ENCODE measurements at regions not wholly inside any gene's neighbourhood (a gene's known extent, or its start where the extent isn't known, plus 50 kb on each side); places are given as distances from the start of the nearest gene placed in this dataset.

DNA sequence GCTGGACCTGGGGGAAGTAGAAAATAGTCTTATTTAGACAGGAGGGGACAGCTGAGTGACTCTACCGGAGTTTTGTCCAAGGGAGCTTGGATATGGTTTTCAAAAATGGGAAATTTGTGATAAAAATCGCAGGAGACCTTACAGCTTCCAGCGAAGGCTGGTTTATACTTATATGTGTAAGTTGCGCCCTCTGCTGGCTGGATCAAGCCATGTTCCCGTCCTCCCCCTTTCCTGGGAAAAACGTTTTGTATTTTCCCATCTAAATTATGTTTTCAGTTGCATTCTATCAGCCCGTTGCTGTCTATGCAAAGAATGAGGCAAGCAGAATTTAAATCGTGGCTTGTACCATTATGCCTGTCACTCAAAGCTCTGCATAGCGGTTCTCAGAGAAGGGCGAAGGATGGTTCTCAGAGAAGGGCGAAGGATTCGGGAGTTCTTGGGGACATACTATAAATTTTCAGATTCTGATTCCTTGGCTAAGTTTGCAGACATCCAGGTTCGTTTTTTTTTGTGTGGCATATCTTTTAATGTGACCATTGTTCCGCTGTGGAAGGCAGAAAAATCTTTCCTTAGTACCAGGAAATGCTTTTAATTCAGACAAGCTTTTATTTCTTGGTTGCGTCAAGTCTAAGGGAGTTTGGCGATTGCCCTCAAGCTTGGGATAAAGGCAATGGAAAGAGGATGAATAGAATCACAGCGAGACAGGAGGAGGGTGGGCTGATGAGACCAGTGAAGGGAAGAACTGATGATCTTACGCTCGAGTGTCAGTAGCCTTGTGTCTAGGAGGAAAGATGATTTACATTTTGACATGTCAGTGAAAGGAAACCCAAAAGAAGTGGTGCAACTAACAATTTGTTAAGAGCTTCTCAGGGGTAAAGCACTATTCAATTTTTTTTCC, 128.5 kb upstream of the ARX start:
- in situ Hi-C loops (cut with MboI; ENCODE audit: low pct_ligation_motif_present in 1 of 4, low pct_unique_long_range_greater_than_20kb in 1 of 4, low sequenced_read_pairs in 3 of 4) (loop anchor here (10.0 kb wide), 2 partner anchors 309 to 389 kb away; no protein-coding TSS in a partner anchor), intact Hi-C loops (cut with DNase I; ENCODE audit: low total_unique reads) (loop anchor here (10.0 kb wide), 1 partner anchor 309 kb away; no protein-coding TSS in a partner anchor)
- TF ChIP-seq, protein P1, sequence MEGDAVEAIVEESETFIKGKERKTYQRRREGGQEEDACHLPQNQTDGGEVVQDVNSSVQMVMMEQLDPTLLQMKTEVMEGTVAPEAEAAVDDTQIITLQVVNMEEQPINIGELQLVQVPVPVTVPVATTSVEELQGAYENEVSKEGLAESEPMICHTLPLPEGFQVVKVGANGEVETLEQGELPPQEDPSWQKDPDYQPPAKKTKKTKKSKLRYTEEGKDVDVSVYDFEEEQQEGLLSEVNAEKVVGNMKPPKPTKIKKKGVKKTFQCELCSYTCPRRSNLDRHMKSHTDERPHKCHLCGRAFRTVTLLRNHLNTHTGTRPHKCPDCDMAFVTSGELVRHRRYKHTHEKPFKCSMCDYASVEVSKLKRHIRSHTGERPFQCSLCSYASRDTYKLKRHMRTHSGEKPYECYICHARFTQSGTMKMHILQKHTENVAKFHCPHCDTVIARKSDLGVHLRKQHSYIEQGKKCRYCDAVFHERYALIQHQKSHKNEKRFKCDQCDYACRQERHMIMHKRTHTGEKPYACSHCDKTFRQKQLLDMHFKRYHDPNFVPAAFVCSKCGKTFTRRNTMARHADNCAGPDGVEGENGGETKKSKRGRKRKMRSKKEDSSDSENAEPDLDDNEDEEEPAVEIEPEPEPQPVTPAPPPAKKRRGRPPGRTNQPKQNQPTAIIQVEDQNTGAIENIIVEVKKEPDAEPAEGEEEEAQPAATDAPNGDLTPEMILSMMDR (IDR thresholded peaks at IDR 0.05), result peak; percentile 54 to 72 (median 61)
- TF ChIP-seq POLR2AphosphoS5 (IDR thresholded peaks at IDR 0.05), result no peak
- Histone ChIP-seq H3K27ac (no peak overlapping the region), H3K36me3 (no peaks in the 10 kb centered on the region), H3K27me3 (no peaks in the 10 kb centered on the region), H3K4me3 (no peak overlapping the region), H3K9me3 (no peaks in the 10 kb centered on the region), H3K4me1 (no peaks in the 10 kb centered on the region)
- DNase-seq, result peak; percentile 54
- 0 to 27% methylated on average over 5 to 19 of the region's 19 CpGs for WGBS, 2 donors (ENCODE audit: low coverage in 1 of 2)

DNA sequence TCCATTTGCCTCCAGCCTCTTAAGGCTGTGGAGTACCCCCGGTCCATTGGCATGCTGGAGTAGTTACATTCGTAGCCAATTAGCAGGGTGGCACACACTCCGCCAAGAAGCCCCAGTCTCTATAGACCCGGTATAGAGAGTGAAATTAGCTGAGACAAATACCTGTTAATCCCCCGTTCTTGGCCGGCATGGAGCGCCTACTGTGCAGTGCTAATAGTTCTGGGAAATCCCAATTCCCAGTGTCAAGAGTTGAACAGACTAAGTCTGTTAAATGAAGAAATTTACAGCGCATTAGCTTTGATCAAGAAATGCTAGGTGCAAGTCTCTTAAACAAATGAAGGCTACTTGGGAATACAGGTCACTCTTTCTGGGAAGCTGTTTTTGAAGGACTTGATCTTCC, 127.8 kb upstream of the ARX start:
- Histone ChIP-seq H3K4me1 (no peaks in the 10 kb centered on the region), H3K27ac (no peak overlapping the region), H3K27me3 (no peaks in the 10 kb centered on the region), H3K36me3 (no peaks in the 10 kb centered on the region), H3K4me3 (no peak overlapping the region), H3K9me3 (no peaks in the 10 kb centered on the region)
- 66% methylated on average over 8 of the region's 8 CpGs; no CpG with 5 or more reads in 1 of the 2 donors for WGBS, 2 donors (ENCODE audit: low coverage in 1 of 2)
- intact Hi-C loops (cut with DNase I; ENCODE audit: low total_unique reads) (loop anchor here (10.0 kb wide), 1 partner anchor 309 kb away; no protein-coding TSS in a partner anchor), in situ Hi-C loops (cut with MboI; ENCODE audit: low pct_ligation_motif_present in 1 of 4, low pct_unique_long_range_greater_than_20kb in 1 of 4, low sequenced_read_pairs in 3 of 4) (loop anchor here (10.0 kb wide), 2 partner anchors 309 to 389 kb away; no protein-coding TSS in a partner anchor)
- DNase-seq, result no peak
- TF ChIP-seq POLR2A (IDR thresholded peaks at IDR 0.05) (no peak), POLR2AphosphoS5 (IDR thresholded peaks at IDR 0.05) (no peak), EP300 (IDR thresholded peaks at IDR 0.05; ENCODE audit: low read depth) (no peak)
- TF ChIP-seq, protein P1 (IDR thresholded peaks at IDR 0.05), result no peak

DNA sequence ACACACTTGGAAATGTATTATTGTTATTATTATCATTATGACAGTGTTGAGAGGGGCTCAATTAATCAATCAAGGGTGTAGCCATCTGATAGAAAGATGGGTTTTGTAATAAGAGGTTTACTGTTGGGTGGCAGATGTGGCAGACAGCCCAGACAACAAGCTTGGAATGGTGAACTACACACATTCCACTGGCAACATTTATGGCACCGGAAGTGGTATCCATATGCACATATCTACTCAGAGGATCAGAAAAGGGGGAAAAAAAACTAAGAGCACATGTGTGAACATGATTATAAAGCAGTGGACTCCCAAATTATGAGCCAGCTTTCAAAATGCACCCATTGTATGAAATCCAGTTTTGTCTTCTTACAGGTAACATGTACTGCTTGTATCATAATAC, 125.9 kb upstream of the ARX start:
- Histone ChIP-seq H3K4me3 (no peak overlapping the region), H3K4me1 (no peaks in the 10 kb centered on the region), H3K9me3 (no peaks in the 10 kb centered on the region), H3K27ac (no peak overlapping the region), H3K36me3 (no peaks in the 10 kb centered on the region), H3K27me3 (no peaks in the 10 kb centered on the region)
- in situ Hi-C loops (cut with MboI; ENCODE audit: low pct_ligation_motif_present in 1 of 4, low pct_unique_long_range_greater_than_20kb in 1 of 4, low sequenced_read_pairs in 3 of 4) (loop anchor here (10.0 kb wide), 2 partner anchors 307 to 387 kb away; no protein-coding TSS in a partner anchor), intact Hi-C loops (cut with DNase I; ENCODE audit: low total_unique reads) (loop anchor here (10.0 kb wide), 1 partner anchor 307 kb away; no protein-coding TSS in a partner anchor)
- no peak for DNase-seq
- TF ChIP-seq EP300 (IDR thresholded peaks at IDR 0.05; ENCODE audit: low read depth) (no peak), POLR2AphosphoS5 (IDR thresholded peaks at IDR 0.05) (no peak), POLR2A (IDR thresholded peaks at IDR 0.05) (no peak)
- TF ChIP-seq, protein P1 (IDR thresholded peaks at IDR 0.05), result no peak
- WGBS, 2 donors (ENCODE audit: low coverage in 1 of 2), result 78% methylated on average over 1 of the region's 1 CpG; no CpG with 5 or more reads in 1 of the 2 donors

DNA sequence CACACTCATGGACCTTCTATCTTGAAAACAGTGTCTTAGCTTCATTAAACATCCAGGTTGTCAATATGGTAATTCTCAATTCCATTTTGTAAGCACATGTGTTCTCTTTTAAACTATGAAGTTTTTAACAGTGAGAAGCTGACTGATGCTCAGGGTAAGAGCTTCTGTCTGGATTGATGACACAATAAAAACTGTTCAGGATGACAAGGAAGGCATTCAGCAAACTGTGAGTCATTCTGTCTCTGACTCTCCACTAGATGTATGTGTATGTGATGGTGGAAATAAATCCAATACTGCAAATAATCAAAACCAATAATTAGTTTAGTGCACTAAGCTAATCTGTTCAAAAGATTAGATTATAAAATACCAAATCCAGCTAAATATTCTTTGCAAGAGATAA, 115.3 kb upstream of the ARX start:
- intact Hi-C loops (cut with DNase I; ENCODE audit: low total_unique reads), result no loop called here
- in situ Hi-C loops (cut with MboI; ENCODE audit: low pct_ligation_motif_present in 1 of 4, low pct_unique_long_range_greater_than_20kb in 1 of 4, low sequenced_read_pairs in 3 of 4), result no loop called here
- Histone ChIP-seq H3K27me3 (no peaks in the 10 kb centered on the region), H3K36me3 (no peaks in the 10 kb centered on the region), H3K4me1 (no peaks in the 10 kb centered on the region), H3K4me3 (no peak overlapping the region), H3K27ac (no peak overlapping the region), H3K9me3 (no peaks in the 10 kb centered on the region)
- DNase-seq, result no peak
- no peak for TF ChIP-seq EP300 (IDR thresholded peaks at IDR 0.05; ENCODE audit: low read depth)
- no peak for TF ChIP-seq POLR2A (IDR thresholded peaks at IDR 0.05)
- TF ChIP-seq, protein P1 (IDR thresholded peaks at IDR 0.05), result no peak
- TF ChIP-seq POLR2AphosphoS5 (IDR thresholded peaks at IDR 0.05), result no peak

Data from transverse colon (tissue), 4 donors.